T-cell (primary cell): ENCODE measurements at regions not wholly inside any gene's neighbourhood (a gene's known extent, or its start where the extent isn't known, plus 50 kb on each side); places are given as distances from the start of the nearest gene placed in this dataset.

Source experiments
- ATAC-seq, 4 experiments: fragments of 200-7000 bp in 3 of 4; fragments of 150-1000 bp in 1 of 4; cut with Tn5 transposase; replicated peaks in 1 of 4; 1 replicate in 3 of 4; 2 replicates in 1 of 4; pipeline ENCODE4 v1.10.0; 2021; ENCODE audit warnings: moderate library complexity in 3 of 4, mild to moderate bottlenecking in 2 of 4, moderate number of reproducible peaks in 1 of 4
- CTCF ChIA-PET, 2 donors: fragments of 300-600 bp; sonication (Branson Sonifier 250); formaldehyde crosslinking; loops; one replicate each; lab custom pipeline; 2022; ENCODE audit warnings: antibody characterized with exemption in 2 of 2; lab: Charles Lee
- POLR2A ChIA-PET, 2 donors: fragments of 300-600 bp; sonication (Branson Sonifier 250); formaldehyde crosslinking; loops; one replicate each; lab custom pipeline; 2022; ENCODE audit warnings: antibody characterized with exemption in 2 of 2; lab: Charles Lee
- DNase-seq, 35 experiments: peaks; one replicate each; pipeline versions ENCODE4 v3.0.0 to v3.0.0-alpha.2; 2013 to 2023
- H3K27ac ChIP-seq: one replicate; pipeline ENCODE4 v1.5.1; 2013; ENCODE audit warnings: low read length
- H3K27me3 ChIP-seq, 2 experiments: replicated peaks in 1 of 2; 1 replicate in 1 of 2; 2 replicates in 1 of 2; pipeline versions ENCODE4 v1.6.1 to v1.7.0; 2013; ENCODE audit warnings: low read length in 1 of 2, mixed read lengths in 1 of 2; ENCODE audit not compliant: control insufficient read depth in 2 of 2, insufficient read depth in 2 of 2; ENCODE audit errors: extremely low read depth in 1 of 2
- H3K36me3 ChIP-seq, 2 donors: 1 replicate in 1 of 2; 2 replicates in 1 of 2; pipeline versions ENCODE4 v1.6.1 to v1.7.0; 2013; ENCODE audit warnings: low read length in 1 of 2; ENCODE audit not compliant: control insufficient read depth in 2 of 2, insufficient read depth in 1 of 2; ENCODE audit errors: extremely low read depth in 1 of 2
- H3K4me1 ChIP-seq, 2 experiments: 1 replicate in 1 of 2; 2 replicates in 1 of 2; pipeline versions ENCODE4 v1.6.1 to v1.7.0; 2013; ENCODE audit warnings: low read length in 2 of 2, mixed read lengths in 1 of 2; ENCODE audit not compliant: insufficient read depth in 2 of 2, control insufficient read depth in 1 of 2; ENCODE audit errors: extremely low read depth in 1 of 2
- H3K4me3 ChIP-seq, 2 donors: 1 replicate in 1 of 2; 2 replicates in 1 of 2; pipeline versions ENCODE4 v1.5.1 to v1.7.0; 2013; ENCODE audit warnings: mild to moderate bottlenecking in 2 of 2, low read length in 1 of 2, moderate library complexity in 1 of 2; ENCODE audit not compliant: control insufficient read depth in 1 of 2; ENCODE audit errors: extremely low read depth in 1 of 2
- H3K9me3 ChIP-seq: 2 replicates; pipeline ENCODE4 v1.7.0; 2013
- H3K27ac Mint-ChIP-seq, 2 donors: one replicate each; pipeline ENCODE4 v1.8.0; 2020 to 2021; ENCODE audit warnings: mild to moderate bottlenecking in 2 of 2, mixed read lengths in 2 of 2
- H3K27me3 Mint-ChIP-seq, 2 donors: one replicate each; pipeline ENCODE4 v1.8.0; 2021 to 2022; ENCODE audit warnings: mixed read lengths in 2 of 2
- H3K36me3 Mint-ChIP-seq: one replicate; pipeline ENCODE4 v1.8.0; 2021; ENCODE audit warnings: mixed read lengths
- H3K4me1 Mint-ChIP-seq, 3 donors: one replicate each; pipeline ENCODE4 v1.8.0; 2020 to 2022; ENCODE audit warnings: mixed read lengths in 3 of 3, mild to moderate bottlenecking in 1 of 3
- H3K4me3 Mint-ChIP-seq, 3 donors: one replicate each; pipeline ENCODE4 v1.8.0; 2020 to 2022; ENCODE audit warnings: mild to moderate bottlenecking in 3 of 3, mixed read lengths in 3 of 3, moderate library complexity in 3 of 3
- H3K9me3 Mint-ChIP-seq, 3 donors: one replicate each; pipeline ENCODE4 v1.8.0; 2020 to 2022; ENCODE audit warnings: mixed read lengths in 3 of 3
- WGBS: methylation state at CpG from one replicate; pipeline ENCODE4 v1.1.5; 2013; ENCODE audit warnings: missing lambda C conversion rate; ENCODE audit not compliant: insufficient coverage; 5-methylcytosine and 5-hydroxymethylcytosine counted together

DNA sequence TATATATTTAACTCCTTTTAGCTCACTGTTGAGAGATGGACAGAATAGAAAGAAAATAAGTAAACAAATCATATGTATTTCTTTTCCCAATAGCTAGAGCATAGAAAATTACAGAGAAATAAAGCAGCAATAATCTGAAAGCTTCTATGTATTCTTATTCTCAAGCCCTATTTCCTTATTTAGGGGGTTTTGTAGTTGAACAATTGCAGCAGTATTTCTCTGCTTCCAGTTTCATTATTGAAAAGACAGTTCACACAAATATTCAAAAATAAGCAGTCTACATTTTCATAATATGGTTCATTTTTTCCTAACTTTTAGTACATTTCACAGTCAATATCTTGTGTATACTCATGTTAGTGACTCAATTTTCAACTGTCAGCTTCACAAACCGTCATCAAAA is 638.2 kb downstream of the MRPL39 start:
- CTCF ChIA-PET = no interaction called here
- Mint-ChIP-seq H3K27me3 (no peaks in the 10 kb centered on the region), H3K4me3 (no peak overlapping the region)

DNA sequence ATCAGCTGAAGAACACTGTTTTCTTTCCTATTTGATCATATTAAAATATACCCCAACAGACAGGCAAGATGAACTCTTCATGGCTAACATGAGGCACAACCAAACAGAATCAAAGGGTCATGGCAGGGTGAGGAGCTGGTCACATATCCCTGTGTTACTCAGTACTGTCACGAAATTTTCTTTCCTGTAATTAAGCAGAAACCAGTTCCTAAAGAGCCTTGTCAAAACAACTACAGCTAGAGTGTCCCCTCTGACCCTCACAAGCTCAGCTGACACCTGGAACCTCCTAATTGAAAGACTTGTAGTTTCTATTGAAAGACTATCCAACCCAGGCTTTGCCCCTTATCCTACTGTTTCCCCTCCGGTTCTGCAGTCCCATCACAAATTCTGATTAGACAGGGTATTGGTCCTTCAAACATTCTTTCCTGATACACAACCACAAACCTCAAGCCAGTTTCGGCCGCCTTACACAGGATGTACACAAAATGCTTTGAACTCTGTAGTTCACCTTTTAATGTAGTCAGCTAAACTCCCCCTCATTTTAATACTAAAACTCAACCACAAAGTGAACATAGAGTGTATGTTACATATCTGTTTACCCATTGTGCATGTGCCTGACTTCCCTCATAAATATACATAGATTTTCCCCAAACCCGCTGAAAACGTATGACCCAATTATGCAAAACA is 651.9 kb downstream of the MRPL39 start:
- POLR2A ChIA-PET = interaction anchor here in 1 of 2 donors (0.7 kb wide), 1 partner anchor 9 kb away, joined by 9 read pairs; no protein-coding TSS in a partner anchor
- no peaks in the 10 kb centered on the region for H3K4me1 Mint-ChIP-seq
- H3K4me3 ChIP-seq = no peak overlapping the region
- no peak overlapping the region for H3K27ac ChIP-seq
- no peaks in the 10 kb centered on the region for H3K36me3 Mint-ChIP-seq
- no peak overlapping the region for H3K27ac Mint-ChIP-seq
- no peaks in the 10 kb centered on the region for H3K36me3 ChIP-seq
- WGBS = 52% methylated on average over 3 of the region's 6 CpGs
- CTCF ChIA-PET = no interaction called here
- H3K4me1 ChIP-seq = no peaks in the 10 kb centered on the region
- H3K9me3 Mint-ChIP-seq = peaks cover 0 to 4% (median 3%) of the 10 kb centered on the region in 3 donors
- ATAC-seq (no peak), DNase-seq (no peak)
- H3K27me3 Mint-ChIP-seq = no peaks in the 10 kb centered on the region
- H3K4me3 Mint-ChIP-seq = no peak overlapping the region
- H3K27me3 ChIP-seq = no peaks in the 10 kb centered on the region
- H3K9me3 ChIP-seq = no peaks in the 10 kb centered on the region

More for the DNA sequence above, 638.2 kb downstream of the MRPL39 start:
- Histone ChIP-seq H3K4me3 (no peak overlapping the region), H3K4me1 (no peaks in the 10 kb centered on the region), H3K27me3 (no peaks in the 10 kb centered on the region), H3K9me3 (no peaks in the 10 kb centered on the region), H3K36me3 (no peaks in the 10 kb centered on the region), H3K27ac (no peak overlapping the region)
- no peak overlapping the region for H3K27ac Mint-ChIP-seq
- ATAC-seq = no peak
- no peaks in the 10 kb centered on the region for H3K36me3 Mint-ChIP-seq
- peaks cover 10 to 21% (median 10%) of the 10 kb centered on the region in 3 donors for H3K9me3 Mint-ChIP-seq
- WGBS = 67% methylated on average over 1 of the region's 1 CpG
- no peaks in the 10 kb centered on the region for H3K4me1 Mint-ChIP-seq
- no peak for DNase-seq
- POLR2A ChIA-PET = no interaction called here

DNA sequence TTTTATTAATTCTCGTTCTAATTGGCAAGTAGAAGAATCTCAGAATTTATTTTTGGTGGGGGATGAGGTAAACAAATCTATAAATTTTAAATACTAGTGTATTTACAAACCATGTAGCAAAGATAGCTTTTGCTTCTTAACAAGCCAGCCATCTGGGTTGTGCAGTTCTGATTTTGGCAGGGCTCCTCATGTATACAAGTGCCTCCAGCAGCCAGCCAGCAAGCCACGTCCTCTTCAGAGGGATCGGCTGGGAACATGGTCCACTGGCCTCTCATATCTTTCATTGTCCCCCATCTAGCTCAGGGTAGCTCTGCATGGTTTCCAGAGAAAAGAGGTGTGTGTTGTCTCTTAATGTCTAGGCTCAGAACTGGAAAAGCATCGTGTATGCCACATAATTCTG is 659.1 kb downstream of the MRPL39 start:
- no peaks in the 10 kb centered on the region for H3K9me3 Mint-ChIP-seq
- no peaks in the 10 kb centered on the region for H3K9me3 ChIP-seq
- H3K4me3 ChIP-seq = no peak overlapping the region

DNA sequence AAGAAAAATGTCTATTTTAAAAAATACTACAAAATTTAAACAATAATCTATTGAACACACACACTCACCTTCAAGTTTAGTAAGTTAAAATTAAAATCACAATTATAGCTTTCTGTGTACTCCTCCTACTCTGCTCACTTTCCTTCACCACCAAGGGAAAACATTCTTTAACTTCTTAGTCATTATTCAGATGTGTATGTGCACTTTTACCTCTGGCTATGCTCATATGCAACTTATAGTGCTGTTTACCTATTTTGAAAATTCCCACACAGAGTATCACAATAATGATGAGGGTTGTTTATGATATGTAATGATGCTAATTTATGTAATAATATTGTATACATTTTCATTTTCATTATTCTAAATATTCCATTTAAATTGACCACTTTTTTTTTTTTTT is 661.4 kb downstream of the MRPL39 start:
- POLR2A ChIA-PET = interaction anchor here in 1 of 2 donors (0.6 to 0.7 kb wide), 2 partner anchors 53 to 106 kb away, joined by 6 to 9 read pairs; no protein-coding TSS in a partner anchor
- Histone ChIP-seq H3K27ac (no peak overlapping the region), H3K36me3 (no peaks in the 10 kb centered on the region), H3K4me1 (no peaks in the 10 kb centered on the region), H3K9me3 (no peaks in the 10 kb centered on the region), H3K4me3 (no peak overlapping the region), H3K27me3 (no peaks in the 10 kb centered on the region)
- CTCF ChIA-PET = no interaction called here
- H3K4me3 Mint-ChIP-seq = no peak overlapping the region
- no peak overlapping the region for H3K27ac Mint-ChIP-seq
- no peaks in the 10 kb centered on the region for H3K4me1 Mint-ChIP-seq
- H3K9me3 Mint-ChIP-seq = no peaks in the 10 kb centered on the region
- no peaks in the 10 kb centered on the region for H3K36me3 Mint-ChIP-seq
- DNase-seq = no peak
- ATAC-seq = no peak
- no peaks in the 10 kb centered on the region for H3K27me3 Mint-ChIP-seq

More for the DNA sequence above, 659.1 kb downstream of the MRPL39 start:
- DNase-seq = no peak
- H3K4me1 Mint-ChIP-seq = no peaks in the 10 kb centered on the region
- Histone ChIP-seq H3K27ac (no peak overlapping the region), H3K36me3 (no peaks in the 10 kb centered on the region), H3K4me1 (no peaks in the 10 kb centered on the region), H3K27me3 (no peaks in the 10 kb centered on the region)
- no peaks in the 10 kb centered on the region for H3K36me3 Mint-ChIP-seq
- no peak for ATAC-seq
- no CpG with 5 or more reads among the region's 4 CpGs for WGBS
- POLR2A ChIA-PET = no interaction called here
- CTCF ChIA-PET = no interaction called here
- no peak overlapping the region for H3K27ac Mint-ChIP-seq
- no peak overlapping the region for H3K4me3 Mint-ChIP-seq
- no peaks in the 10 kb centered on the region for H3K27me3 Mint-ChIP-seq

DNA sequence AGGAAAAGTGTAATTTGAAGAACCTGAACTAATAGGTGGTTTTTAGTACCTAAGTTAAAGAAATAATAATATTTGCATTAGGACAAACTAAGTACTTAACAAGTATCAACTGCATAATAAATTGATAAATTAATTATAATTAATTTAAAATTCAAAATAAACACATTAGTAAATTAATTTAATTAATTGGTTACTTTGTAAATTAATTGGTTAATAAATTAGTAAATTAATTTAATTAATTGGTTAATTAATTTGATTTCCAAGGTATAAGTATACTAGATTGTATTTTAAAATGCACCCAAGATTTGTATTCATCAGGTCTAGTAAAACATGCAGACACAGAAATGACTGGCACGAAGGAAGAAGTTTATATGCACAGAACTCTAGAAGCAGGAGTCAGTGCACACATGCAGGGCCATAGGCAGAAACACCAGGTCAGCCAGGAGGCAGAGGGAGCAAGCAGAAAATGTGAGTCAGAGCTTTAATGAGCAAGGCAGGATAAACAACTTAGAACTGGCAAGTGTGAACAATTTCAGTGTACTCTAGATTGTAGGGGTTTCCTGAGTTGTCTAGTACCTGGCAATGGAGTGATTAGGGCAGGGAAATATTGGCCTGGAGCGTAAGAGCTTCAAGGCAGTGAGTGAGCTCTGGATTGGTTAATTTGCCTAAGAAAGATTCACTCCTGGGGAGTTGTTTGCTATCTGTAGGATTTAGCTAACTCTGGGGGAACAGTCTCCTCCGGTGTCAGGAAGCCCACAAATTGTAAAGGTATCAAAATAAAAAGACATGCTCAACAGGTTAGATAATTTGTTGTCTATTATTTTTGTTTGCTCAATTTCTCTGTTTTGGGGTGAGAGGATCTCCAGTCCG is 665.7 kb downstream of the MRPL39 start:
- CTCF ChIA-PET = no interaction called here
- Mint-ChIP-seq H3K4me1 (no peaks in the 10 kb centered on the region), H3K27me3 (no peaks in the 10 kb centered on the region), H3K36me3 (no peaks in the 10 kb centered on the region), H3K9me3 (peaks cover 0 to 3% (median 0%) of the 10 kb centered on the region in 3 donors), H3K4me3 (no peak overlapping the region), H3K27ac (no peak overlapping the region)
- POLR2A ChIA-PET = no interaction called here
- WGBS = 74% methylated on average over 3 of the region's 4 CpGs
- Histone ChIP-seq H3K27me3 (no peaks in the 10 kb centered on the region), H3K9me3 (no peaks in the 10 kb centered on the region), H3K4me3 (no peak overlapping the region), H3K27ac (no peak overlapping the region), H3K36me3 (no peaks in the 10 kb centered on the region), H3K4me1 (no peaks in the 10 kb centered on the region)
- ATAC-seq (no peak), DNase-seq (no peak)

DNA sequence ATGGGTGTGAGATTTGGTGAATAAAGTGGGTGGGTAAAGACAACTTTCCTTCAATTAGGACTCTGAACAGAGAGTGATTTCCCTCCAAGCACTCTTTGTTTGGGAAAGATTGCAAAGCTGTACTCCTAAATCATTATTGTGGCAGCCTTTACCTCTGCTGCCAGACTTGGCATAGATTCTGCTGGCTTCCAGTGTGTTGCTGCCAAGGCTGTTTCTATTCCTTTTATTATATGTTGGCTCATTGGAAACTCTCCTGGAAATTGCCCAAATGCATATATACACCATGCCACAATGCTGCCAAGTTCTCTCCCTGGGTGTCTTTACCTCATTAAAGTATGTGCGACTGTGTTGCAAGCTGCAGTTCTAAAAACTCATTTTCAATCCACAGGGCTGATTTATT is 668.0 kb downstream of the MRPL39 start:
- H3K27ac Mint-ChIP-seq = no peak overlapping the region
- DNase-seq (no peak), ATAC-seq (peak in 1 of 4 experiments; percentile 11)
- no peaks in the 10 kb centered on the region for H3K27me3 Mint-ChIP-seq
- ChIA-PET POLR2A (no interaction called here), CTCF (no interaction called here)
- no peaks in the 10 kb centered on the region for H3K4me1 ChIP-seq
- no peak overlapping the region for H3K4me3 ChIP-seq
- H3K9me3 Mint-ChIP-seq = peaks cover 0 to 3% (median 0%) of the 10 kb centered on the region in 3 donors
- WGBS = 100% methylated on average over 1 of the region's 1 CpG
- no peaks in the 10 kb centered on the region for H3K27me3 ChIP-seq
- H3K9me3 ChIP-seq = no peaks in the 10 kb centered on the region
- no peaks in the 10 kb centered on the region for H3K4me1 Mint-ChIP-seq
- no peak overlapping the region for H3K27ac ChIP-seq
- H3K4me3 Mint-ChIP-seq = no peak overlapping the region
- no peaks in the 10 kb centered on the region for H3K36me3 Mint-ChIP-seq
- no peaks in the 10 kb centered on the region for H3K36me3 ChIP-seq
